GM12892 (cell line): ENCODE measurements at regions not wholly inside any gene's neighbourhood (a gene's known extent, or its start where the extent isn't known, plus 50 kb on each side); places are given as distances from the start of the nearest gene placed in this dataset.

Source experiments
- DNase-seq: peaks from one replicate; pipeline ENCODE4 v3.0.0; 2011; ENCODE audit not compliant: insufficient read length
- FAIRE-seq: peaks from 2 replicates; lab custom pipeline; 2011; peaks lifted over from hg19 to GRCh38; lab: Jason Lieb, UNC
- POLR2A ChIP-seq: IDR thresholded peaks from 2 replicates; pipeline ENCODE4 v1.6.1; 2011; ENCODE audit warnings: low read depth, low read length, control low read depth
- POLR2AphosphoS5 ChIP-seq: IDR thresholded peaks from 2 replicates; pipeline ENCODE4 v1.6.1; 2011; ENCODE audit warnings: low read depth, low read length, control low read depth
- TAF1 ChIP-seq: IDR thresholded peaks from 2 replicates; pipeline ENCODE4 v1.6.1; 2011; ENCODE audit warnings: low read depth, mild to moderate bottlenecking, control low read depth, low read length, borderline replicate concordance

DNA sequence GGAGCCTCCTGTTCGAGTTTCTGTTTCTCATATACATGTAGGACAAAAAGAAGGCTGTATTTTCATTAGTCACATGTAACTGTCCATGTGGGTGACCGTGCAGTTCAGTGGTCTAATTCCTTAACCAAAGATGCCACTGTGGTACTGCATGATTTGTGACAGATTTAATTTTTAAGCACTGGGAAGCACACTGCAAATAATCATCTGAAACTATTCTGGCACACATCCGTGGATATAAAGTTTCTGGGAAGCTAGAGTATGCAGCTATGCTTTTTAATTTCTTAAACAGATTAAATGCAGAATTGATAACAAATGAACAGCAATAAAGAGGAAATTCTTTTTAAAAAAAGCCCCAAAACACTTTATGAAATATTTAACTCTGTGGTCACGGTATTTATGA is 254.8 kb downstream of the LMO4 start:
- TF ChIP-seq POLR2A (no peak), TAF1 (no peak), POLR2AphosphoS5 (no peak)
- no peak for FAIRE-seq
- no peak for DNase-seq

DNA sequence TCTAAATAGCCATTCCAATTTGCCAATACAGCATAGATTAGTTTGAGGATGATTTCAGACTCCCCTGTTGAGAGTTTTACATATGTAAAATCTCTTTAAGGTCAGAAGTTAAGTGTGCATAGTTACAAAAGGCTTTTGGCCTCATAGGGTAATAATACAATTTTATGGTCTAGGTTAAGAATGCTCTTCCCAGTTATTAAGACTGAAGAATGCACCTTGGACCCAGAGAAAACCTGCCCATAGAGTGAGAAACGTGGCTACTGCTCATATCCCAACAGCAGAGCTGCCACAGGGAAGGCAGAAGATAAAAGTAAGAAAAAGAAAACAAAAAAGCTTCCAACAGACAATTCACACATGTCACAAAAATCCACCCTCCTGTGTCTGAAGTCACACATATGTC is 255.9 kb downstream of the LMO4 start:
- DNase-seq, result no peak
- FAIRE-seq, result no peak
- TF ChIP-seq POLR2AphosphoS5 (no peak), POLR2A (no peak), TAF1 (no peak)

DNA sequence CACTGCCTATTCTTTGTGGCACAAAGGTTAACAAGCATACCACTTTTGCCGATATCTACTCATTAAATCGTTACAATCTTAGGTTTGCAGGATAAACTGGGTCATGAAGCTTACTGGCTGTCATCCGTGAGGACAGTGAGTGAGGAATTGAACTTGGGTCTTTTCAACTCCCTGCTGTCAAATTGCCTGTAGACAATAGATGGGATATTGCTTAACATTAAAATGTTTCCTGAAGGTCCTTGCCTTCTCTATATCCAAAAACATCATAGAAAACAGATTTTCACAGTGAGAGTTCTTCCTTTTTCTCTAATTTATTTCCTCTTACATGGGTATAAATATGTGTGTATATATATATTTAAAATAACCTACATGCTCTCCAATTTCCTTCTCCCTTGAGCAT is 257.8 kb downstream of the LMO4 start:
- no peak for TF ChIP-seq TAF1
- TF ChIP-seq POLR2AphosphoS5, result no peak
- no peak for TF ChIP-seq POLR2A
- DNase-seq (no peak), FAIRE-seq (no peak)

DNA sequence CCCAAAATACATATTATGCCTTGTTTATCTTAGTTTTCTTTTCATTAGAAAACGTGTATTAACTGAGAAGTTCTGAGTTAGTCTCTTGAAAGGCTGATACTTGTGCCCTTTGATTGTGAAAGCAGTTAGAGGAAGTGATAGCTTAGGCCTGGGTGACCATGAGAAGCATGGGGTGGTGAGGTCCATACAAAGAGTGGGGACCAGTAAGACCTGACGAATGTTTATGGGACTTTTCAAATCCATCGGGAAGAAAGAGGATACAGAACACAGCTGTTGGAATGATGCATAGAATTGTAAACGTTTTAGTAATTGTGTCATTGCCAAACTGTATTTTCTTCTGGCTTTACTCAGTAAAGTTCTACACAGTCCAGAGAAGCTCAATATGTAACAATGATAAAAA is 259.8 kb downstream of the LMO4 start:
- DNase-seq, result no peak
- FAIRE-seq, result peak; percentile 79
- TF ChIP-seq POLR2AphosphoS5, result no peak
- no peak for TF ChIP-seq POLR2A
- TF ChIP-seq TAF1, result no peak

DNA sequence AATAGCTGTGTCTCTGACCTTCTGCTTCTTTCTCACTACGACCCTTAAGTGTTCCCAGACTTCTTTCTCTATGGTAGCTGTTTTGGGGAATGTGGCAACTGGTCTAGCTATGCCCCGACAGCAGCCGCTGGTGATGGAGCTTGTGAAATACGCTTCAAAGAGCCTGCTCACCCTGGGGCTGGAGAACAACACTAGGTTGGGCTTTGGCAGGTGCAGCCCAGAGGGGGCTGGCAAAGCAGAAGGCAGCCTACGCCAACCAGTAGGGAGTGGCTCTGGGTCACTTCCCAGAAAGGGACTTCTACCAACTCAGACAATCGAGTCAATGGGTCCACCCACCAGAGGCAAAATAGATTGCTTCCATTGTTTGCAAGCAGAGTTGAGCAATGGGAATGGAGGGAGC is 262.8 kb downstream of the LMO4 start:
- no peak for DNase-seq
- FAIRE-seq, result no peak
- TF ChIP-seq POLR2AphosphoS5 (no peak), POLR2A (no peak), TAF1 (no peak)

DNA sequence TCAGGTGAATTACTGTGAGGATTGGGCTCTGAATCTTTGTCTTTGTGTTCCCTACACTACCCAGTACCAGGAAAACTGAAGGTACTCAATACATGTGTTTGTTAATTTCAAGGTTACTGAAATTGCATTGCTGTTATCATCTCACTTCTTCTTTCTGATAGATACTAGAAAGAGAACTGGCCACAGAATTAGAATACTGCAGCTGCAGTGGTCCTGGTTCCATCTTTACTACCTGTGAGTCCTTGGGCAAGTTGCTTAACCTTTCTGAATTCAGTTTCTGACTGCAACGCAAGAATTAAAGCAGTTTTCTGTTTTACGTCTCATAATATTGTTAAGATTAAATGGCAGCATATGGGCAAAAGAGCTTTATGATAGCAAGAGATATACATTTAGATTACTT is 263.5 kb downstream of the LMO4 start:
- DNase-seq (no peak), FAIRE-seq (peak; percentile 82)
- TF ChIP-seq TAF1 (no peak), POLR2A (no peak), POLR2AphosphoS5 (no peak)

DNA sequence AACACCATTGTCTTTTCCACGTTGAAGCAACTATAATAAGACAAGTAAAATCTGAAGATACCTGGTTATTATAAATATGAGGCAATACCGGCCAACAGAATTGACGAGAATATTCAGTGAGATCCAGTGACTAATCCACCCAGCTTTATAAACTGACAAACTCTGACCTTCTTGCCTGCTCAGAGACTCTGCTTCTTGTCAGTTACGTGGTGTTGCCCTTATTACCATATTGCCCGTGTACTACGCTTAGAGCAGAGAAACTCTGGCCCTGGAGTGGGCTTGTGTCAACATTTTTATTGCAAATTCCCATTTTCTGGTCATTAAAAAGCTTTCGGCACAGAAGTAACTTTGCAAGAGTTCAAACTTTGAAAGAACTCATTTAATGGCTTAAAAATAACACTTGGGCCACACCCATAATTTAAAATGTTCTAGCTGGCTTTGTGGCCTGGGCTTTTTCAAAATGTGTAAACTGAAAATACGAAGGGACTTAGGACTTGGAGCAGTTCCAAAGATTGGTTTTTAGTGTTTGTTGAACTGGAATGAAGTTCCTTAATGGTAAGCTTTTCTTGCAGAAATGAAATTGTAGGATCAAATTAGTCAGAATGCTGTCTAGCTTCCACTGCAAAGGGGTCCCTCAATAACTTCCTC is 266.2 kb downstream of the LMO4 start:
- FAIRE-seq, result no peak
- TF ChIP-seq POLR2AphosphoS5 (no peak), TAF1 (no peak), POLR2A (no peak)
- no peak for DNase-seq

DNA sequence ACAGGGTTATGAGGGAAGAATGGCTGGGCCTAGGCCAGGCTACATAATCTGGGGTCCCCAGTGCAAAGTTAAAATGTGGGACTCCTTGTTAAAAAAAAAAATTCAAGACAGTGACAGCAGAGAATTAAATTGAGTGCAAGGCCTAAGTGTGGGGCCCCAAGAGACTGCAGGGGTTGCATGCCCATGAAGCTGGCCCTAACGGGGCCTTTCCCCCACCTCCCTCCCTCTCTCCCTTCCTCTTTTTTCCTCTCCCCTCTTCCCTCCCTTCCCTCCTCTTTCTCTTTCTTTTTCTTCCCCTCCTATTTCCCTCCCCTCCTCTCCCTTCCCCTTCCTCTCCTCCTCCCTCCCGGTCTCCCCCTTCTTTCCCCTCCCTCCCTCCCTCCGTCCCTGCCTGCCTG is 266.7 kb downstream of the LMO4 start:
- FAIRE-seq (no peak), DNase-seq (no peak)
- TF ChIP-seq TAF1, result no peak
- TF ChIP-seq POLR2AphosphoS5, result no peak
- no peak for TF ChIP-seq POLR2A

DNA sequence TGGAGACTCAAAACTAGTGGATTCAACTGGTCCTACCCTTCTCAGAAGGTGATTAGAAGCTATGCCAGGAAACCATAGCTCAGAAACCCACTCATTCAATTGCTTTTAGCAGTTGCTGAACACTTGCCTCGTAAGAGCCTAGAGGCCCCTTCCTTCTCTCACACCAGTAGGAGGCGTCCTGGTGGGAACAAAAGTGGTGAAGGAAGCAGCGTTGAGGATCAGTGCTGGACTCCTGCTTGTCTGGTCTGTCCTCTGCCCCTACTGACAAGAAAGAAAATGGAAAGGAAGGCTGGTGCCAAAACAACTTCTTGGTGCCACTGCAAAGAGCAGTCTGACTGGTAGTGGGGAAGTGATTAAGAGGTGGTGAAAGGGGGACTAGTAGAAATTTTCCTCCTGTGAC is 269.7 kb downstream of the LMO4 start:
- no peak for TF ChIP-seq POLR2AphosphoS5
- DNase-seq, result no peak
- no peak for FAIRE-seq

DNA sequence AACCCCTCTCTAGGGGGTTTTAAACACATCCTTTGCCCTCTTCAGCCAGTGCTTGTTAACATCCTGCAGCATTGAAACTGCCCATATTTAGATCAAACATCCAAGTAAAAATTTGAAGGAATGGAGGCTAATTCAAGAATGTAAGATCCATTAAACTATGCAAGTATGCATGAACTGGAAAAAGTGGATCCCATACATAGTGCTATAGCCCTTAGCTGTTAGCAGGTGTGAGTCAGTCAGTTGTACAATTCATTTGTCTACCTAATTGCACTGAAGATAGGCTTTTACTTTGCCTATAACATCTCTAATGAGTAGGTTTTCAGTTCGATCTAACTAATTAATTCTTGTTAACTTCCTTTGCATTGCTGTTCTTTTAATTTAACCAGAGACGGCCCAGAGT is 270.9 kb downstream of the LMO4 start:
- no peak for FAIRE-seq
- TF ChIP-seq POLR2A (no peak), TAF1 (no peak), POLR2AphosphoS5 (no peak)

DNA sequence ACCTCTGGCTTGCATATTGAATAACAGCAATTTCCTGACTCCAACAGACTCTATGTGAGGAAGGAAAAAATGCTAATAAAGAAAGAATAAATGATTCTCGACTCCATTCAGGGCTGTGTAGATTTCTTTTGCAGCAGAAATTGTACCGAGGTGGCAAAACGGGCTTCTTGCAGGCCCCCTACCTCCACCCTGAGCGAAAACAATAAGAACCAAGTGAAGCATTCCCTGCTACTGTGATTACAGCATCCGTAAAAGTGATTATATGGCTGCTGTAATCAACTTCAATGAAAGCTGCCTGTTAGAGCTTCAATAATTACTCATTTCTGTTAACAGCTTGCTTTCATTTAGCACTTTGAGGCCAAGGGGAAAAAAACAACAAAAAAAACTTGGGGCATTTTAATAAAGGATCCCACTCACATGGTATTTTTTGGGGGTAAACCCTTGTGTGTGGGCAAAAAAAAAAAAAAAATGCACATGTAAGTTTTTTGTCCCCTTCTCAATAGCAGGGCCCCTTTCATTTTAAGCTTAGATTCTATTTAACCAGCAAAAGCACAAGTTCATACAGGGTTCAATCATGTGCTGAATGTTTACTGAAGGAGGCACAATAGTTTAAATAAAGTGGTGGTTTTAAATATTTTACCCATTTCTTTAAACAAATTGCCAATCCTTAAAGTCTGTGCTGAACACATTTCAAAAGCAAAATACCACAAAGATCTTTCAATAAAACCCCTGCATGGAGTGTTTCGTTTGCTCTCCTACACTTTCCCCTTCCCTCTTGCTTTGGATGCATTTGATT is 271.6 kb downstream of the LMO4 start:
- TF ChIP-seq POLR2AphosphoS5 (no peak), POLR2A (no peak), TAF1 (no peak)
- no peak for DNase-seq
- no peak for FAIRE-seq

More for the DNA sequence above, 270.9 kb downstream of the LMO4 start:
- no peak for DNase-seq

DNA sequence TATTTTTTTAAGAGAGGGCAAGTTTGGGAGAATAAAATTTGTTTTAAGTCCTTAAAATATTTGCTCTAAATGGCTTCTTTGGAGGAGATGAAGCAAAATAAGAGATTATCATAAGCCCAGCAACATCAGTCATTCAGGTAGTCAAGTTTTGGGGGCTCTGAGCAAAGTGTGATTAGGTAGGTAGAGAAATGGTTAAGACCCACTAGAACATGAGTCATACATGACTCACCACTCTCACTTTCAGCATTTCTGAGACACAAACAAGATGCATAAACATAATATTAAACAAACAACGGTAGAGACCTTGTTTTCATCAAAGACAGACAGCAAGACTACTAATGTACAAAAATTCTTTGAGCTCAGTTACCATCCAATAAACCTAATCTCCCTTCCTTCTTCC is 272.2 kb downstream of the LMO4 start:
- DNase-seq, result no peak
- no peak for FAIRE-seq
- TF ChIP-seq POLR2A (no peak), POLR2AphosphoS5 (no peak), TAF1 (no peak)
